ENCODE measurements at regions not wholly inside any gene's neighbourhood (a gene's known extent, or its start where the extent isn't known, plus 50 kb on each side); places are given as distances from the start of the nearest gene placed in this dataset.

GRCh38 chr5:25905646-25906045 is 1132.7 kb downstream of the CDH9 start:
- Mint-ChIP-seq H3K4me1 (no peaks in the 10 kb centered on the region), H3K36me3 (ENCODE audit: insufficient read depth in 1 of 3, low read depth in 3 of 3) (peaks cover 0 to 4% (median 0%) of the 10 kb centered on the region in 3 experiments; a peak in 2 of 7 replicates), H3K27me3 (ENCODE audit: low read depth) (no peaks in the 10 kb centered on the region), H3K9me3 (peaks cover under 1 to 2% of the 10 kb centered on the region in 2 experiments; a peak in 1 of 5 replicates), H3K4me3 (no peak overlapping the region), H3K27ac (no peak overlapping the region)
- H4K5ac ChIP-seq (ENCODE audit: insufficient read length, low read depth, low read length), result no peak overlapping the region
- no peak overlapping the region for H2AFZ ChIP-seq (ENCODE audit: low read length)
- H2BK12ac ChIP-seq (ENCODE audit: insufficient read length, low read depth, low read length), result no peak overlapping the region
- no peaks in the 10 kb centered on the region for H3K9me3 ChIP-seq (ENCODE audit: control insufficient read depth, low read depth, low read length)
- no peak overlapping the region for H4K91ac ChIP-seq (ENCODE audit: insufficient read length, low read depth, low read length)
- no peaks in the 10 kb centered on the region for H3K4me1 ChIP-seq (ENCODE audit: insufficient read depth, low read length)
- no peak overlapping the region for H3K14ac ChIP-seq (ENCODE audit: insufficient read depth, low read length)
- no peak overlapping the region for H3K4ac ChIP-seq (ENCODE audit: low read depth, low read length)
- no peak overlapping the region for H3K4me2 ChIP-seq (ENCODE audit: insufficient read depth, insufficient read length, low read length)
- H3K23me2 ChIP-seq (ENCODE audit: insufficient read length, low read depth, low read length, poor library complexity, severe bottlenecking), result no peaks in the 10 kb centered on the region
- no peak overlapping the region for H3T11ph ChIP-seq (ENCODE audit: low read length)
- no peaks in the 10 kb centered on the region for H3K27me3 ChIP-seq (ENCODE audit: insufficient read depth, low read length)
- TF ChIP-seq, protein P1, sequence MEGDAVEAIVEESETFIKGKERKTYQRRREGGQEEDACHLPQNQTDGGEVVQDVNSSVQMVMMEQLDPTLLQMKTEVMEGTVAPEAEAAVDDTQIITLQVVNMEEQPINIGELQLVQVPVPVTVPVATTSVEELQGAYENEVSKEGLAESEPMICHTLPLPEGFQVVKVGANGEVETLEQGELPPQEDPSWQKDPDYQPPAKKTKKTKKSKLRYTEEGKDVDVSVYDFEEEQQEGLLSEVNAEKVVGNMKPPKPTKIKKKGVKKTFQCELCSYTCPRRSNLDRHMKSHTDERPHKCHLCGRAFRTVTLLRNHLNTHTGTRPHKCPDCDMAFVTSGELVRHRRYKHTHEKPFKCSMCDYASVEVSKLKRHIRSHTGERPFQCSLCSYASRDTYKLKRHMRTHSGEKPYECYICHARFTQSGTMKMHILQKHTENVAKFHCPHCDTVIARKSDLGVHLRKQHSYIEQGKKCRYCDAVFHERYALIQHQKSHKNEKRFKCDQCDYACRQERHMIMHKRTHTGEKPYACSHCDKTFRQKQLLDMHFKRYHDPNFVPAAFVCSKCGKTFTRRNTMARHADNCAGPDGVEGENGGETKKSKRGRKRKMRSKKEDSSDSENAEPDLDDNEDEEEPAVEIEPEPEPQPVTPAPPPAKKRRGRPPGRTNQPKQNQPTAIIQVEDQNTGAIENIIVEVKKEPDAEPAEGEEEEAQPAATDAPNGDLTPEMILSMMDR (conservative IDR thresholded peaks at IDR 0.05), result no peak
- no peak overlapping the region for H3K56ac ChIP-seq (ENCODE audit: insufficient read length, low read depth, low read length)
- no peak overlapping the region for H2AK5ac ChIP-seq (ENCODE audit: insufficient read length, low read length)
- no peaks in the 10 kb centered on the region for H4K20me1 ChIP-seq (ENCODE audit: control insufficient read depth, insufficient read depth, insufficient read length)
- no peak overlapping the region for H4K8ac ChIP-seq (replicated peaks; ENCODE audit: insufficient read length, low read depth, low read length)
- H2BK20ac ChIP-seq (ENCODE audit: low read depth, low read length, poor library complexity, severe bottlenecking), result no peak overlapping the region
- H3K79me2 ChIP-seq (ENCODE audit: insufficient read depth, low read length), result no peaks in the 10 kb centered on the region
- DNase-seq, result no peak
- H2BK15ac ChIP-seq (ENCODE audit: low read depth, low read length), result no peak overlapping the region
- H3K23ac ChIP-seq (ENCODE audit: insufficient read length, low read depth, low read length), result no peak overlapping the region
- H3K18ac ChIP-seq (ENCODE audit: insufficient read length, low read depth, low read length), result no peak overlapping the region
- H2BK5ac ChIP-seq (ENCODE audit: insufficient read length, low read length), result no peak overlapping the region
- no peak overlapping the region for H3K9ac ChIP-seq (ENCODE audit: extremely low read depth, insufficient read length, low read length)
- no peak overlapping the region for H3K27ac ChIP-seq (ENCODE audit: insufficient read length, low read depth, low read length)
- H2BK120ac ChIP-seq (ENCODE audit: low read depth, low read length, poor library complexity, severe bottlenecking), result no peak overlapping the region
- WGBS (ENCODE audit: extremely low coverage, insufficient read length, low lambda C conversion rate), result no CpG with 5 or more reads among the region's 2 CpGs
- H3K79me1 ChIP-seq (ENCODE audit: insufficient read depth, low read depth, low read length, poor library complexity, severe bottlenecking), result no peaks in the 10 kb centered on the region
